ENCODE measurements at regions not wholly inside any gene's neighbourhood (a gene's known extent, or its start where the extent isn't known, plus 50 kb on each side); places are given as distances from the start of the nearest gene placed in this dataset.

- no peak for FAIRE-seq
These were observed 946.0 kb upstream of the CHAC2 start for GRCh38 chr2:52821631-52822030.

DNA sequence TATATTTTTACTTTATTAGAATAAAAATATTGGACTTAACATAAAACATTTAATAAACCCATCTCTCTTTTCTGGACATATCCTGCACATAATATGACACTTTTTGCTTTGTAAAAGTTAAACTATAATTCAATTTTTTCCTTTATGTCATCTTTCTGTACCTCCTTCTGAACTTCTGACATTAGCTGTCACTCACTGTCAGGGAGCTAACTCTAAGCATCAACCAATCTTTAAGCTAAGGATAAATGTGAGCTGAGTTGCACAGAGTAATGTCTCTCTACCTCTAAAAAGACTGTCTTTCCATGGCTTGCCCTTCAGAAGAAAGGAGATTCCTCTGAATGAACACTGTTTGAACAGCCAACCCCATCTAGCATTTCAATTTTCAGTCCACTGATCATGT, 948.6 kb upstream of the CHAC2 start:
- no peak for FAIRE-seq

- FAIRE-seq: peak; percentile 89
These were observed 957.1 kb upstream of the CHAC2 start for GRCh38 chr2:52810460-52810859.

DNA sequence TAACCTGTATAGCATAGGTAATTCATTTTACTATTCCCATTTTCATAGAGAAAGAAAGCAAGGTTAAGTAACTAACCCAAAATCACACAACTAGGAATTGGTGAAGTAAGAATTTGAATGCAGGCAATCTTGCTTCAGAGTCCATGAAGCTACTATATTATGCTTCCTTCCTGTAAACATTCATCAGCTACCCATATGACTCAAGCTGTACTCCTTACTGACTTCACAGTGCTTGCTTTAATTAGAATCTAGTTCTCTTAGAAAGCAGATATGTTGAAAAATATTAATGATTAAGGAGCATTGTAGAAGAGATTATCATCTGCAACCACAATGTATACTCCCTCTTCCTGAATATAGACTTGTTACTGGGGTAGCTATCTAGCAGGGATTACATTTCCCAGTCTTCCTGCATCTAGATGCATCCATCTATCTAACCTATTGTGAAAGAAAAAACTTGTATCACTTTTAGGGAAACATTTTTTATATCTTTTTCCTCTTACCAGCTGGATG, 961.6 kb upstream of the CHAC2 start:
- no peak for FAIRE-seq

DNA sequence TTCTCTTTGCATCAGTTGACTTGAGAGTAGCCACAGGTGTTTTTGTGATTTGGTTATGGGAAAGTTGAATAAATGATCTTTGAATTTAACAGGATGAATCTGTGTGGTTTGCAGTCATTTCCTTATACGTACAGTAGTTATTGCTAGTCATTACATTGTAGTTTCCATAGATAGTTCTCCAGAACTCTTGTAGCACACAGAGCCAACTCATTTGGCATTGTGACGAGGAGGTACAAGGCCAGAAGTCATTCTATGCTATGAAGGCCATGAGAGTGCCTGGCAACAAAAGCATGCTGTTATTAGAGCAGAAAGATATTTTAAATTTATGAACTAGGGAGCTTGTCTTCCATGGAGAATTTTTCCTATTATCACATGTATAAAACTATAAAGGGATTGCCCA, 973.0 kb upstream of the CHAC2 start:
- no peak for FAIRE-seq

DNA sequence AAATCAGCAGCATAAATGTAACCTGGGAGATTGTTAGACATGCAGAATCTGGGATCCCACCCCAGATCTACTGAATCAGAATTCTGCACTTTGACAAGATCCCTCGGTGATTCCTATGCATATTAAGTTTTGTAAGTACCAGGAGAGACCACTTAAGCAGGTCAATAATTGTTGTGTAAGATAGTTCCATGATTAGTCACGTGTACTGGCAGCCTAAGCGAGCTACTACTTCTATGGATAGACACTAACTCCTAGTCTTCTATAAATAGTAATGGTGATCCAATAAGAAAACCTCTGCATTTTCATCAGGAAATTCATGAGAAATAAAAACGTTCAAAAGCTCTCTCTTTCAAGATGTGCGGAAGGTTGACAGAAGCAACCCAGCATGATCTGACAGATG, 988.2 kb upstream of the CHAC2 start:
- no peak for FAIRE-seq

GRCh38 chr2:52776571-52776970, 991.0 kb upstream of the CHAC2 start:
- no peak for FAIRE-seq

- no peak for FAIRE-seq
These were observed 991.9 kb upstream of the CHAC2 start for GRCh38 chr2:52775674-52776073.

DNA sequence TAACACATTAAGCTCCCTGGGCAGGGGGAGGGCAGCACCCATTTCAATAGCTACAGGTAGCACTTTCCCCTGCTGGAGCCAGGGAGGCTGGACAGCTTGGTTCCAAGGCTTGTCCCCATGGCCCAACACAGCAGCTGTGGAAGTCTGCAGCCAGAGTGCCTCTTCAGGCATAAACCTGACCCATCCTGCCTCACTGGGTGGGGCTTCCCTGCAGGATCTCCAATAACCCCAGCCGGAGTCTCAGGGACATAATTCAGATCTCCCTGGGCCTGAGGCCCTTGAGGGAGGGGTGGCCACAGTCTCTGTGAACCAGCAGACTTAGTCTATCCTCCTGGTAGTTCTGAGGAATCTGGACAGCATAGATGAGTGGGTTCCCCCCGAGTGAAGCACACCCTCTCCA, 1001.9 kb upstream of the CHAC2 start:
- FAIRE-seq: no peak

DNA sequence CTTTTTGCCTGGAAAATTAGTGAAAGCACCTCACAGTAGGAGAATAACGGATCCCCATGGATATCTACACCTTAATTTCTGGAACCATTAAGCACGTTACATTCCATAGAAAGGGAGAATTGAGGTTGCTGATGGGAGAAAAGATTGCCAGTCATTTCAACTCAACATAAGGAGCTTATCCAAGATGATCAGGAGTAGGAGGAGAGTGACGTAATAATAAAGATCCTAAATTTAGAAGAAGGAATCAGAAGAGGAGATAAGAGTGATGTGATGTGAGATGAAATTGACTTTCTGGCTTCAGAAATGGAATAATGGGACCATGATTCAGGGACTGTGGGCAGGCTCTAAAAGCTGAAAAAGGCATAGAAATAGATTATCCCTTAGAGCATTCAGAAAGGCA, 1017.8 kb upstream of the CHAC2 start:
- FAIRE-seq: no peak

DNA sequence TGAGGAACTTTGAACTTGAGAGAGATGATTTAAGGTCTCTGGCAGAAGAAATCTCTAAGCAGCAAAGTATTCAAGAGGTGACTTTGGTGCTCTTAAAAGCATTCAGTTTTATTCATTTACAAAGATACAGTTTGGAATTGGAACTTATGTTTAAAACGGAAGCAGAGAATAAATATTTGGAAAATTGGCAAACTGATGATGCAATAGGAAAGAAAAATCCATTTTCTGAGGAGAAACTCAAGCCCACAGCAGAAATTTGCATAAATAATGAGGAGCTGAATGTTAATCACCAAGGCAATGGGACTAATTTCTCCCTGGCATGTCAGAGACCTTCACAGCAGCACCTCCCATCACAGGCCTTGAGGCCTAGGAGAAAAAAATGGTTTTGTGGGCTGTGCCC, 1022.5 kb upstream of the CHAC2 start:
- no peak for FAIRE-seq

GRCh38 chr2:52732849-52733395, 1034.7 kb upstream of the CHAC2 start:
- FAIRE-seq: no peak

GRCh38 chr2:52724585-52724984, 1043.0 kb upstream of the CHAC2 start:
- no peak for FAIRE-seq

- no peak for FAIRE-seq
These were observed 1049.8 kb upstream of the CHAC2 start for GRCh38 chr2:52717836-52718235.

- no peak for FAIRE-seq
These were observed 1056.6 kb upstream of the CHAC2 start for GRCh38 chr2:52710810-52711618.

DNA sequence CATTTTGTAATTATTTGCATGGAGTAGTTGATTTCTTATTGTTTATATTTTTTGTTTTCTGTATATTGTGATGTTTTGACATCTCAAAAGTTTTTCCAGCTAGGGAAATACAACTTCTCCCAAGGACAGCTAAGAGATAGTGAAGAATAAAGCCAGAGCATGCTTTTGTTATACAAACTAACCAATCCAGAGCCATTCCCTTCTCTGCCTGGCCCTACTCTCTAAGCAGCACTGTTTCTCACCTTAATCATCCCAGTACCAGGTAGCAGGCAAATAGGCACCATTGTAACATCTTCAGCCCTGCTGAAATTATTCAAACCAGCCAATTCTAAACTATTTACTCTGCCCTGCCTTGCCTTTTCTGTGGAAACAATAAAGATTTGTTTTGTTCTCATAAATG, 1063.4 kb upstream of the CHAC2 start:
- no peak for FAIRE-seq

DNA sequence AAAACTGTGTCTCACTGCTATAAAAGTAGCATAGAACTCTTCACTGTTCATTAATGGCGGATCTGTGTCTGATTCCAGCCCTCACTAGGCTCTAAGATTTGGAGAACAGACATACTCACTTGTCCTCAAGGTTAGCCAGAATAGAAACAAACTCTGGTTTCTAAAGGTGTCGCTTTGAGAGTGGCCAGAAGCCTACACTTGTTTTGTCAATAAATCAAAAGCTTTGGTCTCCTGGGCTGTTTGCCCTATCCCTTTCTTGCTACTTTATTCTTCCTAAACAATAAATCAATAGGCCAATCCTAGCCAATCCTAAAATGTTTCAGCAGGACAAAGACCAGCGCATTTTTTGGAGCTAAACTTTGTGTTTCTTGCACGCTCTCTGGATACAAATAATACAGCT, 1064.6 kb upstream of the CHAC2 start:
- no peak for FAIRE-seq

- FAIRE-seq: no peak
These were observed 1069.2 kb upstream of the CHAC2 start for GRCh38 chr2:52698408-52698807.

- FAIRE-seq: no peak
These were observed 1069.9 kb upstream of the CHAC2 start for GRCh38 chr2:52697690-52698089.

DNA sequence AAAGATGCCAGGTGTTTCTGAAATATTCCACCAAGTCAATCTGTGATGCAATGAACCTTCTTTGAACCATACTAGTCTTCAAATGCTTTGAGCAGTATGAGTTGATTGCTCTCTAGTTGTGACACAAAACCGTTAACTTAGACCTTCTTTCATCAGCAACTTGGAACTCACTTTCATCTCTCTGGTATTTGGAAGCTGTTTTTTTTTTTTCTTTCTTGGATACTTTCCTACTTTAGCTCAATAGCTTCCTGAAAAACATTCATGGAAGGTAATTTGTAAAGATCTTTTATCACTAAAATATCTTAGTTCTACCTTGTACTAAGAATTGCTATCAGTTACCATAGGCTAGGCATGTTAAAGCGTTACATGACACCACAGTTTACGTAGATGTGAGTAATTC, 1071.9 kb upstream of the CHAC2 start:
- no peak for FAIRE-seq

- FAIRE-seq: no peak
These were observed 1080.7 kb upstream of the CHAC2 start for GRCh38 chr2:52686935-52687334.

GRCh38 chr2:52676056-52676455, 1091.5 kb upstream of the CHAC2 start:
- FAIRE-seq: no peak

- no peak for FAIRE-seq
These were observed 1098.9 kb upstream of the CHAC2 start for GRCh38 chr2:52668724-52669123.

DNA sequence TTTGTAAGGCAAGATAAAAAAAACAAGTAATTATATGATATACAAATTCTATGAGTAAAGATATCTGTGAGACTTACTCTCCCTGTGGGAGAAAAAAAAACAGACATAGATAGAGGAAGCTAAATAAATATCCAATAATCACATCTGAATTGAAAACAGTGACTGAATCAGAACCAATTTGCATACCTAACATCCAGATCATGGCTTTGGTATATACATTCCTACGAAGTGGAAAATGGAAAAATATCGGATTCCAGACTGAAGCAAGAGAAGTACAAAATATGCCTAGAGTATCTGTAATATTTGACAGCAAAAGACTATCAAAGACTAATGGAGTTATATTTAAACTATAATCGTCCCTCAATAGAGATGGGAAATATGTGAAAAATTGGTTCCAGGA, 1108.1 kb upstream of the CHAC2 start:
- no peak for FAIRE-seq

GRCh38 chr2:52658598-52658997, 1109.0 kb upstream of the CHAC2 start:
- FAIRE-seq: no peak

Measured in islet of Langerhans (tissue), 1 donor.